ENCODE measurements at regions not wholly inside any gene's neighbourhood (a gene's known extent, or its start where the extent isn't known, plus 50 kb on each side); places are given as distances from the start of the nearest gene placed in this dataset.

DNA sequence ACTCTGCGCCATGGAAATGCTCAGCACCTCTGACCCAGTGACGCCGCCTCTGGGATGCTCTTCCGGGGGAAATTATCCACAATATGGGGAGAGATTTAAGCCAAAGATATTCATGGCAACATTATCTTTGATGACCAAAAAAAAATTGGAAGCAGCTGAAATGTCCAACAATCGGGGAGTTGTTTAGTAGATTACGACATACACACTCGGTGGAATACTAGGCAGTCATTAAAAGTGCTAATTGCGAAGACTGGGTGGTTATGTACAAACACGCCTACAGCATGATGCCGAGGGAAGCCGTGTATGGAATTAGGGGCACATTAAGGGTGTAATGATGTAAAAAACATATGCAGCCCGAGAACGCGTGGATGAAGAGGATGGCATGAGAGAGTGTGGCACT is 75.2 kb downstream of the UNCX start:
- TF ChIP-seq, protein P1, sequence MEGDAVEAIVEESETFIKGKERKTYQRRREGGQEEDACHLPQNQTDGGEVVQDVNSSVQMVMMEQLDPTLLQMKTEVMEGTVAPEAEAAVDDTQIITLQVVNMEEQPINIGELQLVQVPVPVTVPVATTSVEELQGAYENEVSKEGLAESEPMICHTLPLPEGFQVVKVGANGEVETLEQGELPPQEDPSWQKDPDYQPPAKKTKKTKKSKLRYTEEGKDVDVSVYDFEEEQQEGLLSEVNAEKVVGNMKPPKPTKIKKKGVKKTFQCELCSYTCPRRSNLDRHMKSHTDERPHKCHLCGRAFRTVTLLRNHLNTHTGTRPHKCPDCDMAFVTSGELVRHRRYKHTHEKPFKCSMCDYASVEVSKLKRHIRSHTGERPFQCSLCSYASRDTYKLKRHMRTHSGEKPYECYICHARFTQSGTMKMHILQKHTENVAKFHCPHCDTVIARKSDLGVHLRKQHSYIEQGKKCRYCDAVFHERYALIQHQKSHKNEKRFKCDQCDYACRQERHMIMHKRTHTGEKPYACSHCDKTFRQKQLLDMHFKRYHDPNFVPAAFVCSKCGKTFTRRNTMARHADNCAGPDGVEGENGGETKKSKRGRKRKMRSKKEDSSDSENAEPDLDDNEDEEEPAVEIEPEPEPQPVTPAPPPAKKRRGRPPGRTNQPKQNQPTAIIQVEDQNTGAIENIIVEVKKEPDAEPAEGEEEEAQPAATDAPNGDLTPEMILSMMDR (conservative IDR thresholded peaks at IDR 0.05; ENCODE audit: low read length), result no peak
- no peak for TF ChIP-seq EZH2phosphoT487 (IDR thresholded peaks at IDR 0.05; ENCODE audit: borderline replicate concordance, low read depth, low read length)
